ENCODE measurements at regions not wholly inside any gene's neighbourhood (a gene's known extent, or its start where the extent isn't known, plus 50 kb on each side); places are given as distances from the start of the nearest gene placed in this dataset.

DNA sequence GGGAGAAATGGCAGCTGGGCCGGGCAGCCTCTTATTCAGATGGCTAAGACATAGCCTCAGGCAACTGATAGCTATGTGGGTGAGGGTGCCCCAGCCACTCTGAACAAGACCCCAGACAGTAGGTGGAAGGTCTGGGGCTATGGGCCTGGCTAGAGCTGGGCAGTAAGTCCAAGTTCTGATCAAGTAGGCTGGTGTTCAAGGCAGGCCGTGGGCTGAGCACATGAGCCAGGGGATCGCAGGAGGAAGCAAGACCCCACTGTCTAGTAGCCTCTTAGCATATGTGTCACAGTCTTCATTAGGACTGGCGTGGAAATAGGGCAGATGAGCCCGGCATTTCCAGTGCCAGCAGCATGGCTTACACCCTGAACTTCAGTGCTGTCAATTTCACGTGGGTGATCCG is 192.1 kb downstream of the ADAMTS15 start:
- no peak overlapping the region for H3K4me3 ChIP-seq (ENCODE audit: low read depth, low read length)
- TF ChIP-seq CTCF (IDR thresholded peaks at IDR 0.05; ENCODE audit: low read depth, low read length, missing control alignments): no peak
- DNase-seq (ENCODE audit: low read depth): no peak

DNA sequence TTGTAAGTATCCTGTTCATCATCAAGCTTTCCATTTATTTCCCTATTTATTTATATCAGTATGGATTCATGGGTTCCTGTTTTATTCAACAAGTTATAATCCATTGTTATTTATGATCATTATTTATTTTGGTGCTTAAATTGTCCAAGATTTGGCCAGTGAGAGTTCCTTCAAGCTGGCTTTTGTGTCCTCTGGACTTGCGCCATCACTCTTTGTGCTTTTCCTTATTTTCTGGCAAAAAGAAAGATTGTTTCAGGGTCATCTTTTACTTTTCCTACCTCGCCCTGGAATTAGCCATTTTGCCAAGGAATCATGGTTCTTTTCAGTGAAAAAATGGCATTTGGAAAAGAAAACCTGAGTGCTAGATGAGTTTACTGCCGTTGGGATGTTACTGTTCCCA is 193.4 kb downstream of the ADAMTS15 start:
- DNase-seq (ENCODE audit: low read depth): no peak
- no peak overlapping the region for H3K4me3 ChIP-seq (ENCODE audit: low read depth, low read length)
- no peak for TF ChIP-seq CTCF (IDR thresholded peaks at IDR 0.05; ENCODE audit: low read depth, low read length, missing control alignments)

GRCh38 chr11:130642994-130643393 is 194.5 kb downstream of the ADAMTS15 start:
- no peak overlapping the region for H3K4me3 ChIP-seq (ENCODE audit: low read depth, low read length)
- no peak for DNase-seq (ENCODE audit: low read depth)
- no peak for TF ChIP-seq CTCF (IDR thresholded peaks at IDR 0.05; ENCODE audit: low read depth, low read length, missing control alignments)

GRCh38 chr11:130644187-130644586 is 195.7 kb downstream of the ADAMTS15 start:
- no peak for DNase-seq (ENCODE audit: low read depth)
- TF ChIP-seq CTCF (IDR thresholded peaks at IDR 0.05; ENCODE audit: low read depth, low read length, missing control alignments): no peak
- H3K4me3 ChIP-seq (ENCODE audit: low read depth, low read length): no peak overlapping the region

DNA sequence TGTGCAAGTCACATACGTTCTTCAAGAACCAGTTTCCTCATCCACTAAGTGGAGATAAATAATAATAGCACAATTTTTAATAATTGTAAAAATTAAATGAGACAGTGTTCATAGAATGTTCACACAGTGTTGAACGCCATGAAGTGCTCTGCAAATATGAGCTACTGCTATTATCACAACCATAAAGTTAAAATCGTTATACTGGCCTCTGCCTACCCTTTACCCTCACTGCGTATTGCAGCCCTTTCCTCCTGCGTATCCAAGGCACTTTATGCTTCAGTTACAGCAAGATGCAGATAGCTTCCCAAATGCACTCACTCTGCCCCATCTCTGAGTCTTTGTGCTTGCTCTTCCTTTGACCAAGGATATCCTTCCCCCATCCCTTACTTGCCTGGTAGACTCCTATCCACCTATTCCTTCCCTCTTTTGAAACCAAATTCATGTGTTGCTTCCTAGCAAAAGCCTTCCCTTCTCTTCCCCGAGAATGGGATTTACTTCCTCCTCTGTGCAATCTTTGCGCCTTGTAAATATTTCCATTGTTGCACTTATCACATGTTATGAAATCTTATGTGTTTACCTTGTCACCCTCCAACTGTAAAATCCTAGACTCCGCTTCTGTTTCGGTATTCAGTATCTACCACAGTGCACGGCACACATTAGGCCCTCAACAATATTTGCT is 196.9 kb downstream of the ADAMTS15 start:
- H3K4me3 ChIP-seq (ENCODE audit: low read depth, low read length): no peak overlapping the region
- TF ChIP-seq CTCF (IDR thresholded peaks at IDR 0.05; ENCODE audit: low read depth, low read length, missing control alignments): no peak
- no peak for DNase-seq (ENCODE audit: low read depth)

DNA sequence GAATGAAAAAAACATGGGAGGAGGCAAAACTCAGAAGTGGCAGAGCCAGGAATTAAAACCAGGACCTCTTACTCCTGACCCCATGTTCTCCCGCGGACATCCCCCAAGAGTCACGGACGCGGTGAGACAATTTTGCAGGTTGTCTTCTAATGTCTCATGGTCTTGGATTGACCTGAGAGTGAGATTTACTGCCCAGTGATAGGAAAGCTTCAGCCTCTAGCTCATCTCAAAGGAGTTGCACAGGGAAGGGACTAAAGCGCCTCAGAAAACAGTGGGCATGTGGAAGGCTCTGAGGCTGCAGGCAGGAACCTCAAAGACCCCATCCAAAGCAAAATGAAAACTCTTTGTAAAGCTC is 197.4 kb downstream of the ADAMTS15 start:
- no peak for DNase-seq (ENCODE audit: low read depth)
- H3K4me3 ChIP-seq (ENCODE audit: low read depth, low read length): no peak overlapping the region
- TF ChIP-seq CTCF (IDR thresholded peaks at IDR 0.05; ENCODE audit: low read depth, low read length, missing control alignments): no peak

DNA sequence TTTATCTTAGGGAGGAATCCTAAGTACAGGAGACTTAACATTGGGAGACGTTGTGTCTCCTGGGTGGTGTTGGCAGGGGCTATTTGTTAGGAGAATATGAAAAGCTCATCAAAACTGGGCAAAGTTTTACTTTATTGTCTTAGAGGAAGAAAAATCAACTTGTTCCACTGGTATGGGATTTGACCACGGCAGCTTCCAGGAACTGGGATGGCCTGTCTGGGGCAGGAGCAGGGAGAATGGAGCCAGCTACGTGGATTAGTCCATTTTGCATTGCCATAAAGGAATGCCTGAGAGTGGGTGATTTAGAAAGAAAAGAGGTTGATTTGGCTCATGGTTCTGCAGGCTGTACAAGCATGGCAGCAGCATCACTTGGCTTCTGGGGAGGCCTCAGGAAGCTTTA is 198.4 kb downstream of the ADAMTS15 start:
- TF ChIP-seq CTCF (IDR thresholded peaks at IDR 0.05; ENCODE audit: low read depth, low read length, missing control alignments): no peak
- DNase-seq (ENCODE audit: low read depth): no peak
- H3K4me3 ChIP-seq (ENCODE audit: low read depth, low read length): no peak overlapping the region

Measured in GM12864 (cell line).